Activated T-cell treated with anti-CD3 and anti-CD28 coated beads, Interleukin-2, amount 50 U/mL, for 24 hours (primary cell): ENCODE measurements at regions not wholly inside any gene's neighbourhood (a gene's known extent, or its start where the extent isn't known, plus 50 kb on each side); places are given as distances from the start of the nearest gene placed in this dataset.
"Not testable (repeated sequence)": the region's sequence is repeated elsewhere in the genome, so short reads cannot be mapped to it uniquely, and the experiment has no call there.

Experiments used
- DNase-seq: peaks from one replicate; pipeline ENCODE4 v3.0.0-alpha.2; 2020
- H3K27ac Mint-ChIP-seq: 2 replicates; pipeline ENCODE4 v1.8.0; 2020; ENCODE audit warnings: mild to moderate bottlenecking, mixed read lengths
- H3K27me3 Mint-ChIP-seq: 2 replicates; pipeline ENCODE4 v1.8.0; 2020; ENCODE audit warnings: mixed read lengths
- H3K36me3 Mint-ChIP-seq: 2 replicates; pipeline ENCODE4 v1.8.0; 2020; ENCODE audit warnings: low read depth, mixed read lengths
- H3K4me1 Mint-ChIP-seq: 2 replicates; pipeline ENCODE4 v1.8.0; 2020; ENCODE audit warnings: low read depth, mixed read lengths
- H3K4me3 Mint-ChIP-seq: 2 replicates; pipeline ENCODE4 v1.8.0; 2020; ENCODE audit warnings: mild to moderate bottlenecking, moderate library complexity, mixed read lengths
- H3K9me3 Mint-ChIP-seq: 2 replicates; pipeline ENCODE4 v1.8.0; 2020; ENCODE audit warnings: mixed read lengths

GRCh38 chr5:117131048-117131679, 556.5 kb upstream of the SEMA6A start:
- H3K4me1 Mint-ChIP-seq: no peaks in the 10 kb centered on the region
- H3K27ac Mint-ChIP-seq: no peak overlapping the region
- DNase-seq: no peak
- H3K9me3 Mint-ChIP-seq: peaks cover 6% of the 10 kb centered on the region
- H3K27me3 Mint-ChIP-seq: no peaks in the 10 kb centered on the region
- no peak overlapping the region for H3K4me3 Mint-ChIP-seq
- H3K36me3 Mint-ChIP-seq: no peaks in the 10 kb centered on the region

GRCh38 chr5:117118499-117118898, 543.9 kb upstream of the SEMA6A start:
- Mint-ChIP-seq H3K4me1 (no peaks in the 10 kb centered on the region), H3K27me3 (no peaks in the 10 kb centered on the region), H3K9me3 (peaks cover 11% of the 10 kb centered on the region), H3K4me3 (no peak overlapping the region), H3K36me3 (no peaks in the 10 kb centered on the region), H3K27ac (no peak overlapping the region)
- no peak for DNase-seq

GRCh38 chr5:117117314-117117713, 542.7 kb upstream of the SEMA6A start:
- not testable (repeated sequence) for H3K27me3 Mint-ChIP-seq, H3K4me3 Mint-ChIP-seq, H3K27ac Mint-ChIP-seq, DNase-seq, H3K4me1 Mint-ChIP-seq, H3K36me3 Mint-ChIP-seq
- peaks cover 11% of the 10 kb centered on the region for H3K9me3 Mint-ChIP-seq

- Mint-ChIP-seq H3K36me3 (no peaks in the 10 kb centered on the region), H3K27ac (no peak overlapping the region), H3K27me3 (no peaks in the 10 kb centered on the region), H3K9me3 (peaks cover 8% of the 10 kb centered on the region), H3K4me3 (no peak overlapping the region), H3K4me1 (no peaks in the 10 kb centered on the region)
- DNase-seq: no peak
Measured at GRCh38 chr5:117110548-117110947, 535.9 kb upstream of the SEMA6A start.

GRCh38 chr5:117107859-117108258, 533.2 kb upstream of the SEMA6A start:
- Mint-ChIP-seq H3K27ac (no peak overlapping the region), H3K36me3 (no peaks in the 10 kb centered on the region), H3K27me3 (no peaks in the 10 kb centered on the region), H3K4me1 (no peaks in the 10 kb centered on the region), H3K9me3 (peaks cover 6% of the 10 kb centered on the region), H3K4me3 (no peak overlapping the region)
- DNase-seq: no peak

GRCh38 chr5:117103703-117104102, 529.1 kb upstream of the SEMA6A start:
- Mint-ChIP-seq H3K9me3 (peaks cover 3% of the 10 kb centered on the region), H3K27me3 (no peaks in the 10 kb centered on the region), H3K4me3 (no peak overlapping the region), H3K36me3 (no peaks in the 10 kb centered on the region), H3K4me1 (no peaks in the 10 kb centered on the region), H3K27ac (no peak overlapping the region)
- no peak for DNase-seq

- H3K4me1 Mint-ChIP-seq: no peaks in the 10 kb centered on the region
- no peaks in the 10 kb centered on the region for H3K27me3 Mint-ChIP-seq
- no peaks in the 10 kb centered on the region for H3K36me3 Mint-ChIP-seq
- H3K9me3 Mint-ChIP-seq: peaks cover 3% of the 10 kb centered on the region
- no peak overlapping the region for H3K27ac Mint-ChIP-seq
- DNase-seq: no peak
- no peak overlapping the region for H3K4me3 Mint-ChIP-seq
Measured at GRCh38 chr5:117102591-117102990, 528.0 kb upstream of the SEMA6A start.

GRCh38 chr5:117100176-117100575, 525.6 kb upstream of the SEMA6A start:
- H3K27ac Mint-ChIP-seq: no peak overlapping the region
- H3K27me3 Mint-ChIP-seq: no peaks in the 10 kb centered on the region
- H3K4me1 Mint-ChIP-seq: no peaks in the 10 kb centered on the region
- H3K9me3 Mint-ChIP-seq: peaks cover 3% of the 10 kb centered on the region
- no peak overlapping the region for H3K4me3 Mint-ChIP-seq
- no peaks in the 10 kb centered on the region for H3K36me3 Mint-ChIP-seq
- DNase-seq: no peak

GRCh38 chr5:117098094-117098493, 523.5 kb upstream of the SEMA6A start:
- Mint-ChIP-seq H3K27ac (no peak overlapping the region), H3K4me1 (no peaks in the 10 kb centered on the region), H3K4me3 (no peak overlapping the region), H3K27me3 (no peaks in the 10 kb centered on the region), H3K36me3 (no peaks in the 10 kb centered on the region), H3K9me3 (no peaks in the 10 kb centered on the region)
- DNase-seq: no peak

- Mint-ChIP-seq H3K4me3 (no peak overlapping the region), H3K27ac (no peak overlapping the region), H3K36me3 (no peaks in the 10 kb centered on the region), H3K4me1 (no peaks in the 10 kb centered on the region), H3K9me3 (no peaks in the 10 kb centered on the region), H3K27me3 (no peaks in the 10 kb centered on the region)
- DNase-seq: no peak
Measured at GRCh38 chr5:117095346-117096332, 521.0 kb upstream of the SEMA6A start.

GRCh38 chr5:117094114-117094815, 519.6 kb upstream of the SEMA6A start:
- DNase-seq: no peak
- Mint-ChIP-seq H3K4me1 (no peaks in the 10 kb centered on the region), H3K27ac (no peak overlapping the region), H3K27me3 (no peaks in the 10 kb centered on the region), H3K36me3 (no peaks in the 10 kb centered on the region), H3K9me3 (no peaks in the 10 kb centered on the region), H3K4me3 (no peak overlapping the region)

- Mint-ChIP-seq H3K27ac (no peak overlapping the region), H3K27me3 (no peaks in the 10 kb centered on the region), H3K36me3 (no peaks in the 10 kb centered on the region), H3K9me3 (no peaks in the 10 kb centered on the region), H3K4me1 (no peaks in the 10 kb centered on the region), H3K4me3 (no peak overlapping the region)
- DNase-seq: no peak
Measured at GRCh38 chr5:117093653-117094052, 519.0 kb upstream of the SEMA6A start.

GRCh38 chr5:117089001-117089400, 514.4 kb upstream of the SEMA6A start:
- H3K27me3 Mint-ChIP-seq: no peaks in the 10 kb centered on the region
- no peak for DNase-seq
- H3K9me3 Mint-ChIP-seq: peaks cover 3% of the 10 kb centered on the region
- no peaks in the 10 kb centered on the region for H3K36me3 Mint-ChIP-seq
- H3K4me1 Mint-ChIP-seq: no peaks in the 10 kb centered on the region
- no peak overlapping the region for H3K27ac Mint-ChIP-seq
- H3K4me3 Mint-ChIP-seq: no peak overlapping the region

- no peak for DNase-seq
- Mint-ChIP-seq H3K27ac (no peak overlapping the region), H3K27me3 (no peaks in the 10 kb centered on the region), H3K36me3 (no peaks in the 10 kb centered on the region), H3K9me3 (peaks cover 3% of the 10 kb centered on the region), H3K4me1 (no peaks in the 10 kb centered on the region), H3K4me3 (no peak overlapping the region)
Measured at GRCh38 chr5:117088176-117088575, 513.6 kb upstream of the SEMA6A start.

- Mint-ChIP-seq H3K27ac (no peak overlapping the region), H3K4me1 (no peaks in the 10 kb centered on the region), H3K9me3 (peaks cover 3% of the 10 kb centered on the region)
Measured at GRCh38 chr5:117084067-117084466, 509.4 kb upstream of the SEMA6A start.

More at GRCh38 chr5:117084067-117084466, 509.4 kb upstream of the SEMA6A start:
- no peak for DNase-seq
- H3K4me3 Mint-ChIP-seq: no peak overlapping the region
- H3K27me3 Mint-ChIP-seq: no peaks in the 10 kb centered on the region
- H3K36me3 Mint-ChIP-seq: no peaks in the 10 kb centered on the region
